ENCODE measurements at regions not wholly inside any gene's neighbourhood (a gene's known extent, or its start where the extent isn't known, plus 50 kb on each side); places are given as distances from the start of the nearest gene placed in this dataset.

DNA sequence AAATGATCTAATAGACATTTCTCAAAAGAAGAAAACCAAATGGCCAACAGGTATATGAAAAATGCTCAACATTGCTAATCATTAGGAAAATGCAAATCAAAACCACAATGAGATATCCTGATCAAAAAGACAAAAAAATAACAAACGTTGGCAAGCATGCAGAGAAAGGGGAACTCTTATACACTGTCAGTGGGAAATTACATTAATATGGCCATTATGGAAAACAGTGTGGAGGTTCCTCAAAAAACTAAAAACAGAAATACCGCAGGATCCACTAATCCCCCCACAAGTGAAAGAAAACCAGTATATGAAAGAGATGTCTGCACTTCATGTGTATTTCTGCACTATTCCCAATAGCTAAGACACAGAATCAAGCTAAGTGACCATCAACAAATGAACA lies 57.7 kb upstream of the CTIF start:
- TF ChIP-seq, protein P1, sequence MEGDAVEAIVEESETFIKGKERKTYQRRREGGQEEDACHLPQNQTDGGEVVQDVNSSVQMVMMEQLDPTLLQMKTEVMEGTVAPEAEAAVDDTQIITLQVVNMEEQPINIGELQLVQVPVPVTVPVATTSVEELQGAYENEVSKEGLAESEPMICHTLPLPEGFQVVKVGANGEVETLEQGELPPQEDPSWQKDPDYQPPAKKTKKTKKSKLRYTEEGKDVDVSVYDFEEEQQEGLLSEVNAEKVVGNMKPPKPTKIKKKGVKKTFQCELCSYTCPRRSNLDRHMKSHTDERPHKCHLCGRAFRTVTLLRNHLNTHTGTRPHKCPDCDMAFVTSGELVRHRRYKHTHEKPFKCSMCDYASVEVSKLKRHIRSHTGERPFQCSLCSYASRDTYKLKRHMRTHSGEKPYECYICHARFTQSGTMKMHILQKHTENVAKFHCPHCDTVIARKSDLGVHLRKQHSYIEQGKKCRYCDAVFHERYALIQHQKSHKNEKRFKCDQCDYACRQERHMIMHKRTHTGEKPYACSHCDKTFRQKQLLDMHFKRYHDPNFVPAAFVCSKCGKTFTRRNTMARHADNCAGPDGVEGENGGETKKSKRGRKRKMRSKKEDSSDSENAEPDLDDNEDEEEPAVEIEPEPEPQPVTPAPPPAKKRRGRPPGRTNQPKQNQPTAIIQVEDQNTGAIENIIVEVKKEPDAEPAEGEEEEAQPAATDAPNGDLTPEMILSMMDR (IDR thresholded peaks at IDR 0.05; ENCODE audit: low read length) = no peak
- no peak for TF ChIP-seq EZH2 (IDR thresholded peaks at IDR 0.05; ENCODE audit: borderline replicate concordance, low read length)
